ENCODE measurements at regions not wholly inside any gene's neighbourhood (a gene's known extent, or its start where the extent isn't known, plus 50 kb on each side); places are given as distances from the start of the nearest gene placed in this dataset.

DNA sequence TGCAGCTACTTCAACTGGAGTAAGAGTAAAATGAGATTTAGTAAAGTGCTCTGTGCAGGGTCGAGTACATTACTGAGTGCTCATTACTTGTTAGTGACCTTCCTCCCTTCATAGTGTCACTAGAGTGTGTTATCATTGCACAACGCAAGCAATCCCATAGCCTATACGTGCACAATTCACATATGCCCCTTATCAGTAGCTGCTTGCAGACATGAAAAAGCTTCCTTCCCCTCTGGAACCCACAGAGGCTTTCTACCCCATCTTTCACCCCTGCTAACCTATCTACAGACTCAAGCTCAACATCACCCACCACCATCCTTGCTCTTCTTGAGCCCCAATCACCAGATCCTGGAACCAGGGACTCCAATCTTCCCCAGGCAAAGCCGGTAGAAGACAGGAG lies 59.3 kb downstream of the C7orf25 start:
- TF ChIP-seq, protein P1, sequence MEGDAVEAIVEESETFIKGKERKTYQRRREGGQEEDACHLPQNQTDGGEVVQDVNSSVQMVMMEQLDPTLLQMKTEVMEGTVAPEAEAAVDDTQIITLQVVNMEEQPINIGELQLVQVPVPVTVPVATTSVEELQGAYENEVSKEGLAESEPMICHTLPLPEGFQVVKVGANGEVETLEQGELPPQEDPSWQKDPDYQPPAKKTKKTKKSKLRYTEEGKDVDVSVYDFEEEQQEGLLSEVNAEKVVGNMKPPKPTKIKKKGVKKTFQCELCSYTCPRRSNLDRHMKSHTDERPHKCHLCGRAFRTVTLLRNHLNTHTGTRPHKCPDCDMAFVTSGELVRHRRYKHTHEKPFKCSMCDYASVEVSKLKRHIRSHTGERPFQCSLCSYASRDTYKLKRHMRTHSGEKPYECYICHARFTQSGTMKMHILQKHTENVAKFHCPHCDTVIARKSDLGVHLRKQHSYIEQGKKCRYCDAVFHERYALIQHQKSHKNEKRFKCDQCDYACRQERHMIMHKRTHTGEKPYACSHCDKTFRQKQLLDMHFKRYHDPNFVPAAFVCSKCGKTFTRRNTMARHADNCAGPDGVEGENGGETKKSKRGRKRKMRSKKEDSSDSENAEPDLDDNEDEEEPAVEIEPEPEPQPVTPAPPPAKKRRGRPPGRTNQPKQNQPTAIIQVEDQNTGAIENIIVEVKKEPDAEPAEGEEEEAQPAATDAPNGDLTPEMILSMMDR (IDR thresholded peaks at IDR 0.05), result no peak
- TF ChIP-seq POLR2A (IDR thresholded peaks at IDR 0.05), result no peak

Measured in heart left ventricle (tissue), 13 donors.